Esophagus squamous epithelium (tissue), 4 donors: ENCODE measurements at regions not wholly inside any gene's neighbourhood (a gene's known extent, or its start where the extent isn't known, plus 50 kb on each side); places are given as distances from the start of the nearest gene placed in this dataset.

Experiments
- CTCF ChIP-seq, 6 experiments: fragments of 450-650 bp in 4 of 6; fragments of 200-600 bp in 2 of 6; sonication (generic) in 2 of 6; IDR thresholded peaks; one replicate each; pipeline ENCODE4 v1.5.1; 2016 to 2019; ENCODE audit warnings: antibody characterized with exemption in 6 of 6, mild to moderate bottlenecking in 4 of 6, moderate library complexity in 4 of 6
- POLR2A ChIP-seq, 4 donors: fragments of 450-650 bp; IDR thresholded peaks; one replicate each; pipeline ENCODE4 v1.6.1; 2017; ENCODE audit warnings: antibody characterized with exemption in 4 of 4, mild to moderate bottlenecking in 4 of 4, moderate library complexity in 3 of 4

- no peak for TF ChIP-seq CTCF (IDR thresholded peaks at IDR 0.05)
- no peak for TF ChIP-seq POLR2A (IDR thresholded peaks at IDR 0.05)
Measured at GRCh38 chr12:87796961-87797516, 232.2 kb downstream of the C12orf50 start.
